Coronary artery (tissue), 2 donors: ENCODE measurements at regions not wholly inside any gene's neighbourhood (a gene's known extent, or its start where the extent isn't known, plus 50 kb on each side); places are given as distances from the start of the nearest gene placed in this dataset.

Experiments used
- DNase-seq: peaks from one replicate; pipeline ENCODE4 v3.0.0-alpha.2; 2017; ENCODE audit warnings: low spot score
- H3K27ac ChIP-seq, 2 donors: fragments of 200-600 bp; sonication (generic); one replicate each; pipeline ENCODE4 v1.5.1; 2016 to 2019
- H3K4me3 ChIP-seq: fragments of 200-600 bp; sonication (generic); 2 replicates; pipeline ENCODE4 v1.5.1; 2016; ENCODE audit warnings: mild to moderate bottlenecking, moderate library complexity
- CTCF ChIP-seq: fragments of 200-600 bp; sonication (generic); IDR thresholded peaks from one replicate; pipeline ENCODE4 v1.5.1; 2019; ENCODE audit warnings: antibody characterized with exemption

- H3K4me3 ChIP-seq = no peak overlapping the region
- DNase-seq = no peak
- TF ChIP-seq CTCF = no peak
- no peak overlapping the region for H3K27ac ChIP-seq
Measured at GRCh38 chr6:54775576-54775975, 71.0 kb upstream of the FAM83B start.

GRCh38 chr6:54776891-54777290 lies 69.7 kb upstream of the FAM83B start:
- no peak for TF ChIP-seq CTCF
- no peak overlapping the region for H3K4me3 ChIP-seq
- no peak overlapping the region for H3K27ac ChIP-seq
- DNase-seq = no peak

GRCh38 chr6:54778731-54779130 lies 67.8 kb upstream of the FAM83B start:
- TF ChIP-seq CTCF = no peak

GRCh38 chr6:54784011-54784410 lies 62.6 kb upstream of the FAM83B start:
- DNase-seq = no peak
- H3K4me3 ChIP-seq = no peak overlapping the region
- H3K27ac ChIP-seq = no peak overlapping the region
- no peak for TF ChIP-seq CTCF

More at GRCh38 chr6:54778731-54779130, 67.8 kb upstream of the FAM83B start:
- Histone ChIP-seq H3K27ac (no peak overlapping the region), H3K4me3 (no peak overlapping the region)
- no peak for DNase-seq

GRCh38 chr6:54786154-54786553 lies 60.4 kb upstream of the FAM83B start:
- H3K27ac ChIP-seq = no peak overlapping the region
- no peak for DNase-seq
- no peak overlapping the region for H3K4me3 ChIP-seq
- TF ChIP-seq CTCF = no peak

GRCh38 chr6:54787825-54788224 lies 58.7 kb upstream of the FAM83B start:
- no peak for DNase-seq
- H3K4me3 ChIP-seq = no peak overlapping the region
- TF ChIP-seq CTCF = no peak
- H3K27ac ChIP-seq = no peak overlapping the region
